Prostate gland (tissue), 2 donors: ENCODE measurements at regions not wholly inside any gene's neighbourhood (a gene's known extent, or its start where the extent isn't known, plus 50 kb on each side); places are given as distances from the start of the nearest gene placed in this dataset.

Experiments used
- DNase-seq: peaks from one replicate; pipeline ENCODE4 v3.0.0-alpha.2; 2019; ENCODE audit warnings: low spot score
- H3K27ac ChIP-seq, 2 donors: fragments of 200-600 bp; sonication (generic); 2 replicates each; pipeline ENCODE4 v1.5.1; 2017 to 2019
- H3K27me3 ChIP-seq: fragments of 200-600 bp; sonication (generic); replicated peaks from 2 replicates; pipeline ENCODE4 v1.5.1; 2019; ENCODE audit not compliant: insufficient read depth
- H3K36me3 ChIP-seq, 2 donors: fragments of 200-600 bp; sonication (generic); 1 replicate in 1 of 2; 2 replicates in 1 of 2; pipeline versions ENCODE4 v1.5.1 to v1.8.1; 2017 to 2019
- H3K4me1 ChIP-seq: fragments of 200-600 bp; sonication (generic); replicated peaks from 2 replicates; pipeline ENCODE4 v1.5.1; 2019
- H3K4me3 ChIP-seq, 2 donors: fragments of 200-600 bp; sonication (generic); 2 replicates each; pipeline ENCODE4 v1.5.1; 2017 to 2019
- H3K9me3 ChIP-seq: fragments of 200-600 bp; sonication (generic); 2 replicates; pipeline ENCODE4 v1.5.1; 2017
- CTCF ChIP-seq, 4 experiments: fragments of 200-600 bp in 2 of 4; fragments of 450-650 bp in 2 of 4; sonication (generic) in 2 of 4; IDR thresholded peaks; 1 replicate in 3 of 4; 2 replicates in 1 of 4; pipeline ENCODE4 v1.5.1; 2016 to 2019; ENCODE audit warnings: antibody characterized with exemption in 4 of 4, mild to moderate bottlenecking in 2 of 4, moderate library complexity in 2 of 4
- POLR2A ChIP-seq: fragments of 450-650 bp; IDR thresholded peaks from one replicate; pipeline ENCODE4 v1.6.1; 2016; ENCODE audit warnings: antibody characterized with exemption, mild to moderate bottlenecking
- POLR2AphosphoS5 ChIP-seq: sonication (generic); formaldehyde crosslinking; IDR thresholded peaks from one replicate; pipeline ENCODE4 v1.6.1; 2017; ENCODE audit warnings: antibody characterized with exemption
- WGBS: methylation state at CpG from one replicate; pipeline ENCODE4 v1.1.5; 2018; 5-methylcytosine and 5-hydroxymethylcytosine counted together
- intact Hi-C: fragments of 100-400 bp; cut with DNase I; formaldehyde crosslinking; loops from one replicate; pipeline ENCODE4 v1.14.2; 2022
- small RNA-seq, 2 donors: library from RNA; depleted of rRNA; stranded (forward); fragments of <200 nt; gene quantifications; one replicate each; pipeline ENCODE3, GENCODE V24; 2016

GRCh38 chr6:122339661-122340060, 59.8 kb upstream of the HSF2 start:
- H3K4me3 ChIP-seq, result no peak overlapping the region
- DNase-seq, result no peak
- intact Hi-C loops, result no loop called here
- no peaks in the 10 kb centered on the region for H3K9me3 ChIP-seq
- no peaks in the 10 kb centered on the region for H3K4me1 ChIP-seq
- no peak overlapping the region for H3K27ac ChIP-seq
- H3K36me3 ChIP-seq, result no peaks in the 10 kb centered on the region
- no peaks in the 10 kb centered on the region for H3K27me3 ChIP-seq
- WGBS, result 40% methylated on average over 2 of the region's 2 CpGs
- TF ChIP-seq CTCF (IDR thresholded peaks at IDR 0.05) (no peak), POLR2AphosphoS5 (no peak), POLR2A (no peak)

GRCh38 chr6:122347280-122347679, 52.2 kb upstream of the HSF2 start:
- H3K4me3 ChIP-seq, result no peak overlapping the region
- H3K36me3 ChIP-seq, result no peaks in the 10 kb centered on the region
- H3K27me3 ChIP-seq, result no peaks in the 10 kb centered on the region
- no peak for TF ChIP-seq CTCF (IDR thresholded peaks at IDR 0.05)
- no peak for TF ChIP-seq POLR2AphosphoS5
- no peak for TF ChIP-seq POLR2A
- 42% methylated on average over 2 of the region's 2 CpGs for WGBS
- no peak overlapping the region for H3K27ac ChIP-seq
- intact Hi-C loops, result no loop called here
- no peaks in the 10 kb centered on the region for H3K4me1 ChIP-seq
- no peak for DNase-seq
- H3K9me3 ChIP-seq, result no peaks in the 10 kb centered on the region

- no peak for DNase-seq
- H3K9me3 ChIP-seq, result no peaks in the 10 kb centered on the region
- no peaks in the 10 kb centered on the region for H3K4me1 ChIP-seq
- H3K27ac ChIP-seq, result no peak overlapping the region
- H3K36me3 ChIP-seq, result no peaks in the 10 kb centered on the region
- H3K4me3 ChIP-seq, result no peak overlapping the region
- no peak for TF ChIP-seq POLR2A
- no peak for TF ChIP-seq CTCF (IDR thresholded peaks at IDR 0.05)
- TF ChIP-seq POLR2AphosphoS5, result no peak
- H3K27me3 ChIP-seq, result no peaks in the 10 kb centered on the region
- intact Hi-C loops, result no loop called here
- WGBS, result 75% methylated on average over 4 of the region's 4 CpGs
Measured at GRCh38 chr6:122347751-122348150, 51.7 kb upstream of the HSF2 start.

Small RNA genes lying in the stretch of these regions (small RNA-seq; reads per million reads assigned to genes)
- gene AL603865.2, result 0 reads per million in 2 donors
- 0 reads per million in 2 donors for gene RNU1-18P
- gene RNU2-8P, result 0 to 0.20 reads per million in 2 donors
- gene RNU4-76P, result 0 reads per million in 2 donors
